ENCODE measurements at regions not wholly inside any gene's neighbourhood (a gene's known extent, or its start where the extent isn't known, plus 50 kb on each side); places are given as distances from the start of the nearest gene placed in this dataset.

DNA sequence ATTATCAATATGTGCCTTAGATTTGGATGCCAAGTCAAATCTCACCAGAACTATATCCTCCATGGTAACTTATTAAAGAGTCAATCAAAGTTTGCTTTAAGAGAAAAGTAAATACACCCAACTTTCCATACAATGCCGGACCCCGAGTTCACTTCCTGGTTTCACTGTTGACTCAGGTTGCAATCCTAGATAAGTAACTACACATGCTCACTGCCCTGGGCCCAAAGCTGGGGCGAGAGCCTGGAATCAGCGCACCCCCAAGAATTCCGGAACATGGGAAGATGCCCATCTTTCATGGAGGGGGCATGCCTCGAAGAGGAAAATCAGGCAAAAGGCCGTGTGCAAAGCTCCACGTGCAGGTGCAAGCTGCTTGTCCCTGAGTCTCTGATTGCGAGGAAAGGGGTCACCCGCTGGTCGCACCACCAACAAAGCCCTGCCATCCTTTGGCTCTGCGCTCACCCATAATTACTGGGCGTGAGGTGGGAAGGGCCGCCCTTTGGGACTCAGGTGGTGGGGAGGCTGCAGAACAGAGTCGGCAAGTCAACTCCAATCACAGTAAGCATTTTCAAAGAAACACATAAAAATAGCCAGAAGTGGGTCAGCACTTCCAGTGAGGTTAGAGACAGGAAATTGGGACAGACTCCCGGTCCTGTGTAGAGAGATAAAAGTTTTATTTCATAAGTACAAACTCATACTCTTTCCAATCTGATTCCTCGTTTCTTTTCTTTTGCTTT is 167.7 kb downstream of the TOMM20 start (continued):
- 0 out of 2 replicates have a peak, but pooled peaks have one; percentile 10 for TF ChIP-seq ZNF431 (CRISPR knock-in tag; IDR thresholded peaks at IDR 0.05; ENCODE audit: borderline replicate concordance, low read depth)
- TF ChIP-seq, protein P1, sequence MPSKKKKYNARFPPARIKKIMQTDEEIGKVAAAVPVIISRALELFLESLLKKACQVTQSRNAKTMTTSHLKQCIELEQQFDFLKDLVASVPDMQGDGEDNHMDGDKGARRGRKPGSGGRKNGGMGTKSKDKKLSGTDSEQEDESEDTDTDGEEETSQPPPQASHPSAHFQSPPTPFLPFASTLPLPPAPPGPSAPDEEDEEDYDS (CRISPR knock-in tag; IDR thresholded peaks at IDR 0.05) = peak; percentile 56
- peak; percentile 85 to 98; a peak in 3 of 4 replicates for TF ChIP-seq EP300 (IDR thresholded peaks at IDR 0.05; ENCODE audit: low read depth in 2 of 2, low read length in 2 of 2)
- TF ChIP-seq EP300 (CRISPR knock-in tag; IDR thresholded peaks at IDR 0.05; ENCODE audit: borderline replicate concordance) = peak; percentile 96
- TF ChIP-seq ZNF512B (CRISPR knock-in tag; IDR thresholded peaks at IDR 0.05; ENCODE audit: borderline replicate concordance) = peak; percentile 79; the same call in 1 of the 2 replicates
- 0 out of 2 replicates have a peak, but pooled peaks have one; percentile 9 for TF ChIP-seq ZNF337 (CRISPR knock-in tag; IDR thresholded peaks at IDR 0.05; ENCODE audit: borderline replicate concordance, low read depth)
- no peak for TF ChIP-seq SP2 (CRISPR knock-in tag; IDR thresholded peaks at IDR 0.05)
- no peak for TF ChIP-seq PTBP1 (IDR thresholded peaks at IDR 0.05; ENCODE audit: low read depth, low read length, poor library complexity, severe bottlenecking)
- TF ChIP-seq, protein P2, sequence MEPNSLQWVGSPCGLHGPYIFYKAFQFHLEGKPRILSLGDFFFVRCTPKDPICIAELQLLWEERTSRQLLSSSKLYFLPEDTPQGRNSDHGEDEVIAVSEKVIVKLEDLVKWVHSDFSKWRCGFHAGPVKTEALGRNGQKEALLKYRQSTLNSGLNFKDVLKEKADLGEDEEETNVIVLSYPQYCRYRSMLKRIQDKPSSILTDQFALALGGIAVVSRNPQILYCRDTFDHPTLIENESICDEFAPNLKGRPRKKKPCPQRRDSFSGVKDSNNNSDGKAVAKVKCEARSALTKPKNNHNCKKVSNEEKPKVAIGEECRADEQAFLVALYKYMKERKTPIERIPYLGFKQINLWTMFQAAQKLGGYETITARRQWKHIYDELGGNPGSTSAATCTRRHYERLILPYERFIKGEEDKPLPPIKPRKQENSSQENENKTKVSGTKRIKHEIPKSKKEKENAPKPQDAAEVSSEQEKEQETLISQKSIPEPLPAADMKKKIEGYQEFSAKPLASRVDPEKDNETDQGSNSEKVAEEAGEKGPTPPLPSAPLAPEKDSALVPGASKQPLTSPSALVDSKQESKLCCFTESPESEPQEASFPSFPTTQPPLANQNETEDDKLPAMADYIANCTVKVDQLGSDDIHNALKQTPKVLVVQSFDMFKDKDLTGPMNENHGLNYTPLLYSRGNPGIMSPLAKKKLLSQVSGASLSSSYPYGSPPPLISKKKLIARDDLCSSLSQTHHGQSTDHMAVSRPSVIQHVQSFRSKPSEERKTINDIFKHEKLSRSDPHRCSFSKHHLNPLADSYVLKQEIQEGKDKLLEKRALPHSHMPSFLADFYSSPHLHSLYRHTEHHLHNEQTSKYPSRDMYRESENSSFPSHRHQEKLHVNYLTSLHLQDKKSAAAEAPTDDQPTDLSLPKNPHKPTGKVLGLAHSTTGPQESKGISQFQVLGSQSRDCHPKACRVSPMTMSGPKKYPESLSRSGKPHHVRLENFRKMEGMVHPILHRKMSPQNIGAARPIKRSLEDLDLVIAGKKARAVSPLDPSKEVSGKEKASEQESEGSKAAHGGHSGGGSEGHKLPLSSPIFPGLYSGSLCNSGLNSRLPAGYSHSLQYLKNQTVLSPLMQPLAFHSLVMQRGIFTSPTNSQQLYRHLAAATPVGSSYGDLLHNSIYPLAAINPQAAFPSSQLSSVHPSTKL (CRISPR knock-in tag; IDR thresholded peaks at IDR 0.05) = peak; percentile 92
- TF ChIP-seq, protein P3, sequence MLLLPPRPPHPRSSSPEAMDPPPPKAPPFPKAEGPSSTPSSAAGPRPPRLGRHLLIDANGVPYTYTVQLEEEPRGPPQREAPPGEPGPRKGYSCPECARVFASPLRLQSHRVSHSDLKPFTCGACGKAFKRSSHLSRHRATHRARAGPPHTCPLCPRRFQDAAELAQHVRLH (CRISPR knock-in tag; IDR thresholded peaks at IDR 0.05; ENCODE audit: borderline replicate concordance, low read depth) = peak; percentile 20; the same call in 1 of the 2 replicates
- TF ChIP-seq ATF7-NPFF (CRISPR knock-in tag; IDR thresholded peaks at IDR 0.05; ENCODE audit: low read depth) = no peak; the same call in 1 of the 2 replicates
- TF ChIP-seq ASH2L (IDR thresholded peaks at IDR 0.05; ENCODE audit: insufficient read length, low read depth, low read length) = peak; percentile 61
- TF ChIP-seq ZBTB7A (CRISPR knock-in tag; IDR thresholded peaks at IDR 0.05) = 0 out of 2 replicates have a peak, but pooled peaks have one; percentile 59
- TF ChIP-seq ZBTB8A (CRISPR knock-in tag; IDR thresholded peaks at IDR 0.05; ENCODE audit: borderline replicate concordance, low read depth) = 0 out of 2 replicates have a peak, but pooled peaks have one; percentile 49
- TF ChIP-seq ZNF138 (CRISPR knock-in tag; IDR thresholded peaks at IDR 0.05; ENCODE audit: low read depth) = peak; percentile 53; the same call in 1 of the 2 replicates
- TF ChIP-seq RFXANK (CRISPR knock-in tag; IDR thresholded peaks at IDR 0.05) = no peak
- peak; percentile 83 for TF ChIP-seq SMAD3 (CRISPR knock-in tag; IDR thresholded peaks at IDR 0.05)
- peak; percentile 94 for TF ChIP-seq FOXP4 (CRISPR knock-in tag; IDR thresholded peaks at IDR 0.05)
- TF ChIP-seq RARA (CRISPR knock-in tag; IDR thresholded peaks at IDR 0.05) = peak; percentile 94
